CD4-positive, alpha-beta T cell treated with Interleukin-6 for 4 hours (primary cell): ENCODE measurements at regions not wholly inside any gene's neighbourhood (a gene's known extent, or its start where the extent isn't known, plus 50 kb on each side); places are given as distances from the start of the nearest gene placed in this dataset.
"Not testable (repeated sequence)": the region's sequence is repeated elsewhere in the genome, so short reads cannot be mapped to it uniquely, and the experiment has no call there.

ENCODE experiments used
- DNase-seq: peaks from one replicate; pipeline ENCODE4 v3.0.0-alpha.2; 2020; ENCODE audit warnings: mixed read lengths

DNA sequence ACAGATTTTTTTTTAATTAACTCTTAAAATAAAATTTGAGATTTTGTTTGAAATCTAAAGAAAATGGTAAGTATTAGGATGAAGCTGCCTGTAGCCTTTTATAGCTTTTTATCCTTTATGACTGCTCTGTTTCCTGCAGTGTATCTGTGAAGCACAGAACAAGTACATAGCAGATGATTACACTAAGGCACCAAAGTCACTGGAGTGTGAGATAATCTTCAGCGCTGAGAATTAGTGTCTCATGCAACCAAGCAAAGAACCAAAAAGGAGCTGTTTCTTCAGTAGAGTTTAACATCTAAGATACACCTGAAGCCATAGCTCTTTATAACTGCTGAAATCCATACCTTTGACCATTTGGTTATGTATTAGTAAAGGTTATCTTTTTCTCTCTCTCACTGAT lies 1989.8 kb upstream of the PCDH10 start:
- no peak for DNase-seq

DNA sequence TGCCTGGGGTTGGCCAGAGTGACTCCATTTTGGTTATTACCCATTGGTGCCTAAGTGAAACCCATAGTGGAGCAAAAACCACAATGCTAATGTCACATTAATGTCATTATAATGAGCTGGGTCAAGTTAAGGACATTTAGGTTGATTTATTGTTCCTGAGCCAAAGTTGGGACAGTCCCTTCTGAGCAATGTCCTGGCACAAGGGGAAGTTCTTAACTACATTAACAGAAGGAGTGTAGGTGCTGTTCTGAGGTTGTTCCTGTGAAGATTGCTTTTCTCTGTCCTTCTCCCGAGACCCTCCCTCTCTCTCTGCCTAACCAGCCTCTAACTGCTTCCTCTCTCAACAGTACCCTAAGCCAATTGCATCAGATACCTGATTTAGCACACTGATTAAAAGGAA lies 1956.8 kb upstream of the PCDH10 start:
- DNase-seq: no peak

DNA sequence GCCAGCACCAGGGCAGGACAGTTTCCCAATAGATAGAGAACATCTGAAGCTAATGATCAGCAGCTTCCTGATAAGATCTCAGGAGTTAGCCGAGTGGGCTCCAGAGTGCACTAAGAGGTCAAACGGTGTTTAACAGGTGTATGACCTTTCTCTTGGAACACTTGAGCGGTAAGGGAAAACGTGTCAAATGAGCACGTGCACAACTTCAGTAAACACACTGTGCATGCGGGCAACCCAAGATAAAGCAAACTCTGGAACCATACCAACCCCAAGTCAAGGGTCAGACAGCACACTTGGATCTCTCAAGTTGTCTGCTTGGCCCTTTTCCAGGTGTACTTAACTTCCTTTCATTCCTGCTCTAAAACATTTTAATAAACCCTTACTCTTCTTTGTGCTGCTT lies 1941.5 kb upstream of the PCDH10 start:
- no peak for DNase-seq

DNA sequence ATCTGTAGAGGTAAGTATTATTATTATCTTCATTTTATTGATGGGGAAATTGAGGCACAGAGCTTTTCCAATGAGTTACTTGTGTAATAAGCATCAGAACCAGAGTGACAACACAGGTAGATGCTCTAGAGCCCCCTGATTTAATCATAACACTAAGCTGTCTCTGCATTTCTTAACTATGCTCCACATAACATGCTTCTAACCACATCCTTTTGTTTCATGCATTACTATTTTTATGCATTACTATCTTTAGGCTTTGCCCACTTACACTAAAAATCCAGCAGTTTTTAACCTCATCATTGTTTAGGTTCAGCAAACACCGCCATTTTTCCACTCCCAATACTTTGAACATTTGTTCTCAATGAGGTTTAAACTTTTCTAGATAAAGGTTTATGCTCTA lies 1900.8 kb upstream of the PCDH10 start:
- no peak for DNase-seq

DNA sequence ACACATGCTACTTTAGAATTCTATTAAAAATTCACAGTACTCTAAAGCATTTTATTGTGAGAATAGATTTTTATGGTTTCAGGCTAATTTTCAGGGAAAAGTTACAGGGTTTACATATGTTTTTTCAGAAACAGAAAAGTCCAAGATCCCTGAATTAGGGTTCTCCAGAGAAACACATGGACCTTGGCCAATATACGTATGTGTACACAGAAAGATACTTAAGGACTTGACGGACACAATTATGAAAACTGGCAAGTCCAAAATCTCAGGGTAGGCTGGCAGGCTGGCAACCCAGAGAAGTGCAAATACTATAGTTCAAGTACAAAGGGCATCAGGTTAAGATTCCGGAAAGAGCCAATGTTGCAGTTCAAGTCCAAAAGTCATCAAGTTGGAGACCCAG lies 1897.8 kb upstream of the PCDH10 start:
- DNase-seq: no peak

GRCh38 chr4:131257241-131257640 lies 1891.9 kb upstream of the PCDH10 start:
- no peak for DNase-seq

DNA sequence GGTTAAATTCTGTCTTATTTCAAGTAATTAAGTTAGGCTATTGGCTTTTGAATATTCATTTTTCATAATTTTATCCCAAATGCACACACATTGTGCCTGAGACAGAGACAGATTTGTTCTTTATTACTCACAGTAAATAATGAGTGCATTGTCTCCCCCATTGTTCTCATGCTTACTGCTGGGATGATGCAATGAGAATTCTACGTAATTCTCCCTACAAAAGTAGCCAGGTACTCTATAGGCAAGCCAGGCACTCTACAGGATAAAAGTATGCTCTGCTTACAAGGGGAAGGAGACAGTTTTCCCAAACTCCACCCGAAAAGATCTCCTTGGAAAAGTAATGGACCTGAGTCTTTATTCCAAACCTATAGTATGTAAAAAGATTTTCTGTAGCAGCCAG lies 1890.7 kb upstream of the PCDH10 start:
- no peak for DNase-seq

- DNase-seq: no peak
Measured at GRCh38 chr4:131288441-131288840, 1860.7 kb upstream of the PCDH10 start.

DNA sequence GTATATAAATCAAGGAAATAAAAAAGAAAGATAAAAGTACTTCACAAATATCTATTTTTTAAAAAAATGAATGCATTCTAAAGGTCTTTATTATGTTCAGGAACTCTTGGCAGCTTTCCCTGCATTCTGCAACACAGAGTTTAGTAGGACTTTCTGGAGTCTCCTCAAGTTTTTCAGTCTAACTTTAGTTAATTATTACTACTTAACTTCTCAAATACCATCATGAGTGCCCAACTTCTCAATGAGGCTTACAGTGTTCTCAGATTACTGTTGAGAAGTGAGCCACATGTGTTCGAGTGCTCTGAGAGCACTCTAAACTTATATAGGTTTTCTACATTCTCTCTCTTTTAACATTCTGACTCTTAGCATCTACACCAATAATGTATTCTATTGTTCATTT lies 1852.9 kb upstream of the PCDH10 start:
- DNase-seq: no peak

DNA sequence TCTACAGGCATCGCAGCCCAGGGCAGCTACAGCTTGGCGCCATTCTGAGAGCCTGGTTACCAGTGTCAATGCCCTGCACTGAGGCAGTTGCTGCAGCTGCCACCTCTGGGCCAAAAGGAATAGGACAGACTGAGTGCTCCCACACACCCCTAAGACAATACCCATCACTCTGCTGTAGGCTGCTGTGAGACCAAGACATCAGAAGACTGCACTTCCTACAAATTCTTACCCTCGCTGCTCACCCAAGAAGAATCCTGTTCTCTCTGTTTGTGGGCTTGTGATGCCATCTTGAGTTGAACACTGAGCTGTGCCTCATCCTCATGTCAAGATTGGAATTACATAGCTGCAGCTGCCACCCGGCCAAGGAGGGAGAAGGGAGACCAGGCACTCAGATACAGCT lies 1847.0 kb upstream of the PCDH10 start:
- DNase-seq: no peak

DNA sequence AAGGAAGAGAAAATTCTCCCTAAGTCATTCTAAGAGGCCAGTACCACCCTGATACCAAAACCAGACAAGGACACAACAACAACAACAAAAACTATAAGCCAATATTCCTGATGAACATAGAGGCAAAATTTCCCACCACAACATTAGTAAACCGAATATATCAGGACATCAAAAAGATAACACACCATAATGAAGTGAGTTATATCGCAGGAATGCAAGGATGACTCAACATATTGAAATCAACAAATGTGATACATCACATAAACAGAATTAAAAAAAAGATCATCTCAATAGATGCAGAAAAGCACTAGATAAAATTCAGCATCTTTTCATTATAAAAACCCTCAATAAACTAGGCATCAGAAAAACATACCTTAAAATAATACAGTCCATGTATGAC lies 1844.4 kb upstream of the PCDH10 start:
- DNase-seq: no peak

- no peak for DNase-seq
Measured at GRCh38 chr4:131309628-131310027, 1839.5 kb upstream of the PCDH10 start.

DNA sequence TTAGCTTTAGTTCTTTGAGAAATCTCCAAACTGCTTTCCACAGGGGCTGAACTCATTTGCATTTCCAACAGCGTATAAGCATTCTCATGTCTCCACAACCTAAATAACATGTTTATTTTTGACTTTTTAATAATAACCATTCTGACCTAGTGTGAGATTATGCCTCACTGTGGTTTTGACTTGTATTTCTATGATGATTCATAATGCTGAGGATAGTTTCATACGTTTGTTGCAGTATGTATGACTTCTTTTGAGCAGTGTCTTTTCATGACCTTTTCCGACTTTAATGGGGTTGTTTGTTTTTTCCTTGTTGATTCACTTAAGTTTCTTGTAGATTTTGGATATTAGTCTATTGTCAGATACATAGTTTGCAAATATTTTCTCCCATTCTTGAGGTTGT lies 1833.0 kb upstream of the PCDH10 start:
- DNase-seq: no peak

DNA sequence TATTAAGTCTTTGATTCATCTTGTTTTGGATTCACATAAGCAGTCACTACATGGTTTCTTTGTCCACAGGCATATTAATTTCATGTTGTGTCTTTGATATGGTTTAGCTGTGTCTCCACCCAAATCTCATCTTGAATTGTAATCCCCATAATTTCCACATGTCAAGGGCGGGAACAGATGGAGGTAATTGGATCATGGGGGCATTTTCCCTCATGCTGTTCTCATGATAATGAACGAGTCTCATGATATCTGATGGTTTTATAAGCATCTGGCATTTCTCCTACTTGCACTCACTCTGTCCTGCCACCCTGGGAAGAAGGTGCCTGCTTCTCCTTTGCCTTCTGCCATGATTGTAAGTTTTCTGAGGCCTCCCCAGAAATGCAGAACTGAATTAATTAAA lies 1811.2 kb upstream of the PCDH10 start:
- no peak for DNase-seq

DNA sequence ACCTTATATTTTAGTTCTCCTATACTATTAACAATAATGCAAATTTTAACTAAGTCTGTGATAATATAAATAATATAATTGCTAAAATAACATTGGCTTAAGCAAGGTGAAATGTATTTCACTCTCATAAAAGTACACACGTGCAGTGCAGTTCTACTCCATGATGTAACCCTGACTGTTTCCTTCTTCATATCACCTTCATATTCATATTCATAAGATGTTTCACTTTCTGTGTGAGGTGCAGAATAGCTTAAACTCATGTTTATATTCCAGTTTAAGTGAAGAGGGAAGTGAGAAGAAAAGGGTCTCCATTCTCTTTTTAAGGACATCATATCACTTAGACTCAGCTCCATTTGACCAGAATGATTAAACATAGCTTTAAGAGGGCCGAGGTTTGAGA lies 1810.0 kb upstream of the PCDH10 start:
- DNase-seq: no peak

GRCh38 chr4:131344761-131345160 lies 1804.3 kb upstream of the PCDH10 start:
- DNase-seq: no peak

GRCh38 chr4:131347816-131348215 lies 1801.3 kb upstream of the PCDH10 start:
- no peak for DNase-seq

DNA sequence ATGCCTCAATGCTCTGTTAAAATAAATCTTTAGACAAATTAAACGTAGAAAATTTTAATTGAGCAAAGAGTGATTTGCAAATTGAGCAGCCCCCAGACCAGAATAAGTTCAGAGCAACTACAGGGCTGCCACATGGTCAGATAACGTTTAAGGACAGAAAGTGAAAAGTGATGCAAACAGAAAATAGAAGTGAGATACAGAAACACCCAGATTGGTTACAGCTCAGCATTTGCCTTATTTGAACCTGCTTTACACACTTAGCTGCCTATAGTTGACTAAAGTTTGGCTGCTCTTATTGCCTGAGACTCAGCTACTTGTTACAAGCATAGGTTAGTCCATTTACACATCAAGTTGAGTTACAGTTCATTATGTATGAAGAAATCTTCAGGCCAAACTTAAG lies 1800.8 kb upstream of the PCDH10 start:
- DNase-seq: no peak

GRCh38 chr4:131352371-131352770 lies 1796.7 kb upstream of the PCDH10 start:
- DNase-seq: not testable (repeated sequence)

DNA sequence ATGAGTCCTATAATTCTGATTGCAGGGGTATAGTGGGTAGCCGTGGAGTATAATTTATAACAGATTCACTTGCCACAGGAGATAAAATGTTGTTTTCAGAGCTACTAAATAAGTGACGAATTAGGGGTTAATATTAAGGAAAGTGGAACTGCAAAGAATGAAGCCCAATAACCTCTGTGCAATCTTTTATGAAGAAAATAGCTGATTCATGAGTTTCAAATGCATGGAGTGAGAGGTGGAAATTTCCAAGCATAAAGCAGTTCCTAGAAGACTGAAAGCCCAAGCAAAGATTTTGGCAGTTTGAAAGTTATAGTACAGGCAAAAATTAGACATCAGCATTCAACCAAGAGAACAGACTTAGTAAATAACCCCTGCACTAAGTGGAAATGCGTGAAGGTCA lies 1782.4 kb upstream of the PCDH10 start:
- DNase-seq: no peak

GRCh38 chr4:131367441-131367840 lies 1781.7 kb upstream of the PCDH10 start:
- no peak for DNase-seq

GRCh38 chr4:131370846-131371245 lies 1778.2 kb upstream of the PCDH10 start:
- no peak for DNase-seq

DNA sequence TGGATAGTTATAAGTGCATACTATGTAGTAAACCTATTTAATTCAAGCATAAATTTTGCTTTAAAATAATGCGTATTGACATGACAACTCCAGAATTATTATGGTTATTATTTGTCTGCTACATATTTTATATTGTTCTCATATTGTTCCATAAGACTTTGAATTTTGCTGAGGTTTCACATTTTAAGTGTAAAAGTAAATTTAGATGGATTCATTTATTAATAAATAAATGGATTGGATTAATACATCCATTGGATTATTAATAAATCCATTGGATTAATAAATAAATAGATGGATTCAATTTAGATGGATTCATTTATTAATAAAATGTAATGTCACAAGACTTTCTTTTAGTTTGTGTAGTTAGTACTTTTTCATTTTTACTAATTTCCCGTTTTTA lies 1768.0 kb upstream of the PCDH10 start:
- no peak for DNase-seq

- no peak for DNase-seq
Measured at GRCh38 chr4:131382839-131383238, 1766.3 kb upstream of the PCDH10 start.

DNA sequence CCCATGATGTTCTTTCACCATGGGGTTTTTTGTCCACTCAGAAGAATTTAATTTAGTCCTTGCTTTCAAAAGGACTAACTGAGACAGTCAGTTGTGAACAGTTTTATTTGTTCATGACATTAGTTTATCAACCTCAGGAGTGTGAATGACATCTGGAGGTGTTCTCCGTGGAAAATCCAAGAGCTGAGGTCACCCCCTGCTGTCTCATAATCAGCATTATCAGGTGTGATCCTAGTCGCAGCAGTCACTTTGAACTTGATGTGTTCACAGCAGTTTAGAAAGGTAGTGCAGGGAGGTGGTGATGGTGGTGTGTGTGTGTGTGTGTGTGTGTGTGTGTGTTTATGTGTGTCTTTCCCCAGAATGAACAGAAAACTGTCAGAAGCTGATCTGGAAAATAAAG lies 1760.8 kb upstream of the PCDH10 start:
- DNase-seq: no peak

DNA sequence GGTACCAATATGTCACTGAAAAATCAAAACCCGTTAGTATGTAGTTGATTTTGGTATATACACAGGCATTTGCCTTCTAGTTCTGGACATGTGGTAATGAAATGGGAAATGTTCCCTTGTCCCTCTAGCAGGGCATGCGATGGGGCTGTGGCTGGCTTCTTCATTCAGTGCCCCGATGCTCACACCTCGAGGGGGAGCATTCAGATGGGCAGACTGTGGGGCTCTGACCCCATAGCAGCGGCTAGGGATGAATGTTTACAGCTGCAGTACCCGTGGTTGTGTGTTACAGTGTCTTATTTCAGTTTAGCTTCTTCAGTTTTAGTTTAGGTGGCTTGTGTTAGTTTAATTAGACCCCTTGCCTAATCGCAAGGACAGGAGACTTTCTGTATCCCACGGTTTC lies 1741.0 kb upstream of the PCDH10 start:
- no peak for DNase-seq
